Smooth muscle cell (in vitro differentiated cells): ENCODE measurements at regions not wholly inside any gene's neighbourhood (a gene's known extent, or its start where the extent isn't known, plus 50 kb on each side); places are given as distances from the start of the nearest gene placed in this dataset.

Experiments
- DNase-seq: peaks from one replicate; lab custom pipeline; 2025; ENCODE audit not compliant: unreplicated experiment; lab: John Stamatoyannopoulos, UW
- H2AFZ ChIP-seq: fragments of 200-600 bp; sonication (generic); 2 replicates; pipeline ENCODE4 v1.6.0; 2016; ENCODE audit warnings: antibody characterized with exemption, low read depth, mild to moderate bottlenecking
- H3F3A ChIP-seq: fragments of 200-600 bp; sonication (generic); 2 replicates; pipeline ENCODE4 v1.6.0; 2017; ENCODE audit warnings: antibody characterized with exemption, low read depth
- H3K27ac ChIP-seq: fragments of 200-600 bp; sonication (generic); 2 replicates; pipeline ENCODE4 v1.5.1; 2016; ENCODE audit warnings: low read depth, mild to moderate bottlenecking
- H3K27me3 ChIP-seq: fragments of 200-600 bp; sonication (generic); 2 replicates; pipeline ENCODE4 v1.6.1; 2016; ENCODE audit warnings: low read depth, mild to moderate bottlenecking
- H3K36me3 ChIP-seq: fragments of 200-600 bp; sonication (generic); 2 replicates; pipeline ENCODE4 v1.5.1; 2016; ENCODE audit warnings: low read depth
- H3K4me1 ChIP-seq: fragments of 200-600 bp; sonication (generic); 2 replicates; pipeline ENCODE4 v1.5.1; 2016; ENCODE audit warnings: low read depth
- H3K4me2 ChIP-seq: fragments of 200-600 bp; sonication (generic); 2 replicates; pipeline ENCODE4 v1.6.0; 2016; ENCODE audit warnings: mild to moderate bottlenecking
- H3K4me3 ChIP-seq: fragments of 200-600 bp; sonication (generic); 2 replicates; pipeline ENCODE4 v1.5.1; 2016; ENCODE audit warnings: mild to moderate bottlenecking
- H3K79me2 ChIP-seq: fragments of 200-600 bp; sonication (generic); 2 replicates; pipeline ENCODE4 v1.6.0; 2016; ENCODE audit warnings: low read depth, mild to moderate bottlenecking
- H3K9ac ChIP-seq: fragments of 200-600 bp; sonication (generic); 2 replicates; pipeline ENCODE4 v1.6.0; 2016; ENCODE audit warnings: low read depth
- H3K9me3 ChIP-seq: fragments of 200-600 bp; sonication (generic); replicated peaks from 2 replicates; pipeline ENCODE4 v1.5.1; 2016; ENCODE audit warnings: low read depth
- H4K20me1 ChIP-seq: fragments of 200-600 bp; sonication (generic); 2 replicates; pipeline ENCODE4 v1.6.0; 2016; ENCODE audit warnings: low read depth
- WGBS: methylation state at CpG from one replicate; pipeline ENCODE4 v1.1.7; 2016; ENCODE audit warnings: low lambda C conversion rate; 5-methylcytosine and 5-hydroxymethylcytosine counted together
- TF ChIP-seq, protein P1 (sequence below): fragments of 200-600 bp; sonication (generic); IDR thresholded peaks from 2 replicates; pipeline ENCODE4 v1.5.1; 2017; ENCODE audit warnings: borderline replicate concordance, mild to moderate bottlenecking, antibody characterized with exemption; ENCODE audit not compliant: insufficient read depth, poor library complexity, severe bottlenecking

DNA sequence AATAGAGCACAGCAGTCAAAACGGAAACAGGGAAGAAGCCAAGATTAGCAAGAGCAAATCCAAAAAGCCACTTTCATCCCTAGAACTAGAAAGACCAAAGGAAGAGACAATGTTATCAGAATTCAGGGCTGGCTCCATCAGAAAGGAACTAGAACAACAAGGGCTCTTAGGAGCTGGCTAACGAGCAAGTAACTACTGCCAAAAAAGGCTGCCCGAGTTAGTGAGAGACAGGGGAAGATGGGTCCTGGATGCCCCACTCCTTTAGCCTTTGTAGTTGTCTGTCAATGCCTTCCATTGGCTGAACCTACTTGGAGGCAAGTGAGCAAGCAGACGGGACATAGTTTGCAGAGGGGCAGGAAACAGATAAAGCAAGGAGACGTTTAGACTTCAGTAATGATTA is 240.4 kb downstream of the KLF12 start:
- no peak overlapping the region for H2AFZ ChIP-seq
- H3K4me1 ChIP-seq: no peaks in the 10 kb centered on the region
- DNase-seq: no peak
- H3K36me3 ChIP-seq: no peaks in the 10 kb centered on the region
- H3K9ac ChIP-seq: no peak overlapping the region
- no peak overlapping the region for H3K4me3 ChIP-seq
- H3K27ac ChIP-seq: no peak overlapping the region
- no peaks in the 10 kb centered on the region for H3K27me3 ChIP-seq
- WGBS: 65% methylated on average over 5 of the region's 5 CpGs
- H3F3A ChIP-seq: no peaks in the 10 kb centered on the region
- TF ChIP-seq, protein P1, sequence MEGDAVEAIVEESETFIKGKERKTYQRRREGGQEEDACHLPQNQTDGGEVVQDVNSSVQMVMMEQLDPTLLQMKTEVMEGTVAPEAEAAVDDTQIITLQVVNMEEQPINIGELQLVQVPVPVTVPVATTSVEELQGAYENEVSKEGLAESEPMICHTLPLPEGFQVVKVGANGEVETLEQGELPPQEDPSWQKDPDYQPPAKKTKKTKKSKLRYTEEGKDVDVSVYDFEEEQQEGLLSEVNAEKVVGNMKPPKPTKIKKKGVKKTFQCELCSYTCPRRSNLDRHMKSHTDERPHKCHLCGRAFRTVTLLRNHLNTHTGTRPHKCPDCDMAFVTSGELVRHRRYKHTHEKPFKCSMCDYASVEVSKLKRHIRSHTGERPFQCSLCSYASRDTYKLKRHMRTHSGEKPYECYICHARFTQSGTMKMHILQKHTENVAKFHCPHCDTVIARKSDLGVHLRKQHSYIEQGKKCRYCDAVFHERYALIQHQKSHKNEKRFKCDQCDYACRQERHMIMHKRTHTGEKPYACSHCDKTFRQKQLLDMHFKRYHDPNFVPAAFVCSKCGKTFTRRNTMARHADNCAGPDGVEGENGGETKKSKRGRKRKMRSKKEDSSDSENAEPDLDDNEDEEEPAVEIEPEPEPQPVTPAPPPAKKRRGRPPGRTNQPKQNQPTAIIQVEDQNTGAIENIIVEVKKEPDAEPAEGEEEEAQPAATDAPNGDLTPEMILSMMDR: no peak
- H3K4me2 ChIP-seq: no peak overlapping the region
- H3K79me2 ChIP-seq: no peaks in the 10 kb centered on the region
- no peaks in the 10 kb centered on the region for H3K9me3 ChIP-seq
- no peaks in the 10 kb centered on the region for H4K20me1 ChIP-seq

DNA sequence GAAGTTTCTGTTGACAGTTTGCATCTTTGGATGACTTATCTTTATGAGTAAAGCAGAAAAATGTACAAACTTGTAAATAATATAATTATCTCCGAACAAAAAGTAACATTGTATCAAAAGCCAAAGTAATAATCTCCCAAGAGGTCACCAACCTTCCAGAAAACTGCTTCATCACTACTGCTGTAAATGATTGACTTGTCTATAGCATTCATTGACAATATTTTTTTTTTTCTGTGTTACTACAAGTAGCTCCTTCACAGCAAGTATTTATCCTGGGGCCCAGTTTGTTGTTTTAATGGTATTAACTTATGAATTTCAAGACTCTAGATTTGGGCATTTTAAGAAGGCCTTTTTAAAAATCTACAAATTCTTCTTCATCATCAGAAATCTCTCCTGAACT is 242.4 kb downstream of the KLF12 start:
- H4K20me1 ChIP-seq: no peaks in the 10 kb centered on the region
- H3K4me2 ChIP-seq: no peak overlapping the region
- H3K9ac ChIP-seq: no peak overlapping the region
- DNase-seq: no peak
- no peaks in the 10 kb centered on the region for H3F3A ChIP-seq
- TF ChIP-seq, protein P1: no peak
- no peaks in the 10 kb centered on the region for H3K27me3 ChIP-seq
- H3K27ac ChIP-seq: no peak overlapping the region
- no peak overlapping the region for H2AFZ ChIP-seq
- WGBS: 82% methylated on average over 1 of the region's 1 CpG
- H3K36me3 ChIP-seq: no peaks in the 10 kb centered on the region
- H3K79me2 ChIP-seq: no peaks in the 10 kb centered on the region
- no peaks in the 10 kb centered on the region for H3K4me1 ChIP-seq
- no peaks in the 10 kb centered on the region for H3K9me3 ChIP-seq
- H3K4me3 ChIP-seq: no peak overlapping the region

DNA sequence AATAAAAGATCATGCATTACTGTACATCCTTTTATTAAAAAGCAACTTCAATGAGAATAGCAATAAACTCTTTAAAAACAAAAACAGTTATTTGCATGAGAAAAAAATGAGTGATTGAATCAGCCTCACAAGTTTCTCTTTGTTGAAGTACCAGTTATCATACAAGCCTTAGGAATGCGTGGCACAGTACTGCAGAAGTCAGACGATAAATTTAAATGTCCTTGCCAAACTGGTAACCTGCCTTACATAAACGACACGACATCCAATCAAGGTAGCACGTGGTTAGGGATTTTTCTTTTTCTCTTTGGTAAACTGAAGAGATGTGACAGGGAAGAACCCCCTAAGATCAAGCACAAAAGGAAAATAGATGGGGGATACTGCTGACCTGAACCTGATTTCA is 251.0 kb downstream of the KLF12 start:
- H3K4me3 ChIP-seq: no peak overlapping the region
- 82% methylated on average over 5 of the region's 5 CpGs for WGBS
- no peaks in the 10 kb centered on the region for H3K9me3 ChIP-seq
- H2AFZ ChIP-seq: no peak overlapping the region
- H4K20me1 ChIP-seq: no peaks in the 10 kb centered on the region
- no peaks in the 10 kb centered on the region for H3F3A ChIP-seq
- H3K36me3 ChIP-seq: no peaks in the 10 kb centered on the region
- no peak overlapping the region for H3K9ac ChIP-seq
- H3K27me3 ChIP-seq: no peaks in the 10 kb centered on the region
- H3K4me1 ChIP-seq: no peaks in the 10 kb centered on the region
- TF ChIP-seq, protein P1: no peak
- no peak overlapping the region for H3K4me2 ChIP-seq
- H3K27ac ChIP-seq: no peak overlapping the region
- no peaks in the 10 kb centered on the region for H3K79me2 ChIP-seq
- DNase-seq: no peak

DNA sequence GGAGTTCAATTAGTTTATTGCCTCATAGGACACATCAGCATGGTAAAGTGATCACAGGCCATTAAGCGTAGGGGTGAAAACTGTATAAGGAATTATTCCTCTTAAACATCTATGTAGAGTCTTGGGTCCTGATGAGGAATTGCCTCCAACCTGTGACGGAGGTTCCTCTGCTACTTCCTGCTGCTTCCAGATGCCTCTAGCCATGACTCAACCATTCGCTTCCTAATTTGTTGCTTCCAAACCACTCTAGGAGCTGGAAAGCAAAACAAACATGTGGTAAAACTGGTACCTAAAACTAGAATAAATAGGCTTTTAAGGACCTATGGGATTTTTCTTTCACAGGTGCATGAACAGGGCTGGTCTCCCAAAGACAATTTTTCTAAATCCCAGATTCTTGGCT is 253.8 kb downstream of the KLF12 start:
- Histone ChIP-seq H3K4me3 (no peak overlapping the region), H3K4me1 (no peaks in the 10 kb centered on the region), H3K36me3 (no peaks in the 10 kb centered on the region), H3K27me3 (no peaks in the 10 kb centered on the region), H3K27ac (no peak overlapping the region), H3K9me3 (no peaks in the 10 kb centered on the region), H3K79me2 (no peaks in the 10 kb centered on the region), H4K20me1 (no peaks in the 10 kb centered on the region), H3K9ac (no peak overlapping the region), H3K4me2 (no peak overlapping the region), H2AFZ (no peak overlapping the region), H3F3A (no peaks in the 10 kb centered on the region)
- DNase-seq: no peak
- WGBS: 64% methylated on average over 3 of the region's 3 CpGs
- TF ChIP-seq, protein P1: no peak
